GM10248 (cell line): ENCODE measurements at regions not wholly inside any gene's neighbourhood (a gene's known extent, or its start where the extent isn't known, plus 50 kb on each side); places are given as distances from the start of the nearest gene placed in this dataset.

Source experiments
- CTCF ChIA-PET: fragments of 300-600 bp; sonication (Branson Sonifier 250); formaldehyde crosslinking; extraction: SDS; loops from one replicate; lab custom pipeline; 2021; ENCODE audit warnings: antibody characterized with exemption; lab: Yijun Ruan, JAX
- POLR2A ChIA-PET: fragments of 350-650 bp; sonication (Branson Sonifier 250); formaldehyde crosslinking; extraction: SDS; loops from one replicate; lab custom pipeline; 2020; ENCODE audit warnings: antibody characterized with exemption; lab: Yijun Ruan, JAX
- DNase-seq: peaks from one replicate; pipeline ENCODE4 v3.0.0; 2012; ENCODE audit errors: extremely low spot score
- CTCF ChIP-seq: IDR thresholded peaks from 2 replicates; pipeline ENCODE4 v1.5.1; 2012; ENCODE audit warnings: mild to moderate bottlenecking, low read depth; ENCODE audit errors: extremely low read depth, missing control alignments, control extremely low read depth

- ChIA-PET POLR2A (no interaction called here), CTCF (no interaction called here)
- TF ChIP-seq CTCF = no peak
- no peak for DNase-seq
These were observed 140.6 kb upstream of the RBMY1B start for GRCh38 chrY:21370494-21370893.

DNA sequence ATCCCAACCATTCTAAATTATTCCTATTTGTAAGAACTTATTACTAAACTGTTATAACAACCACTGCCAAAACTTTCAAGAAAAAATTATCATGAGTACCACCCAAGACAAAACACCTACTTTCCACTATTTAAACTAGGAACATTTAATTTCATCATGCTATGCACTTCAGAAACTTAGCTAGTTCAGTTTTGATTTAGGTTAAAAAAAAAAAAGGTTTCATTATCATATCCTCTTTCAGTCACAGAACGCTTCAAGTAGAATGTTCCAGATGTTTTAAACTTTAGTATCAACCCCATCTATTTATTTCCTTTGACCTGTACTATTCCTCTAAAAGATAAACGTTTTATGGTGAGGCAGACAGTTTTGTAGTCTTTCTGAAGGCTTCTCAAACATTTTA is 117.0 kb upstream of the RBMY1B start:
- ChIA-PET POLR2A (no interaction called here), CTCF (no interaction called here)
- TF ChIP-seq CTCF = no peak
- DNase-seq = no peak

DNA sequence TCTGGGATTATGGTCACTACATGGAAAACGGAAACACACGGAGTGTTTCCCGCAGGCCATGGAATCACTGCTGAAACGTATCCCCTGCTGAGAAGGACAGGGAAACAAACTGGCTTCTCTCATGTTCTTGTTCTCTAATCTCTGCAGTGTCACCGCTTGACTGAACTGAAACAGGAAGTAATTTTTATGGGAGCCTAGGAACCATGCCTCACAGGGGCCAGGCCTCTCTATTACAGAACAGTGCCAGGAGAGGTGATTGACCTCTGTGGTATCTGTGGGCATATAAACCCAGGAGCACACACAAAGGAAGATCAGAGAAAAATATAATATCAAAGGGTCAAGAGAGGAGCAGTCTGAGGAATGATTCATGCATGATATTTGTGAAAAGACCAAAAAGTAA is 88.9 kb upstream of the RBMY1B start:
- ChIA-PET POLR2A (no interaction called here), CTCF (no interaction called here)
- no peak for TF ChIP-seq CTCF

DNA sequence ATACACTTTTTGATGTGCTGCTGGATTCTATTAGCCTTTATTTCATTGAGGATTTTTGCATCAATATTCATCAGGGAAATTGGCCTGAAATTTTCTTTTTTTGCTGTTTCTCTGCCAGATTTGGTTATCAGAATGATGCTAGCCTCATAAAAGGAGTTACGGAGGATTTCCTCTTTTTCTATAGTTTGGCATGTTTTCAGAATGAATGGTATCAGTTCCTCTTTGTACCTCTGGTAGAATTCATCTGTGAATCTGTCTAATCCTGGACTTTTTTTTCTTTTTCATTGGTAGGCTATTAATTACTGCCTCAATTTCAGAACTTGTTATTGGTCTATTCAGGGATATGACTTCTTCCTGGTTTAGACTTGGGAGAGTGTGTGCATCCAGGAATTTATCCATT is 70.6 kb upstream of the RBMY1B start:
- DNase-seq = no peak
- ChIA-PET CTCF (no interaction called here), POLR2A (no interaction called here)

More for the DNA sequence above, 88.9 kb upstream of the RBMY1B start:
- DNase-seq = no peak

GRCh38 chrY:21453644-21454043 is 57.5 kb upstream of the RBMY1B start:
- CTCF ChIA-PET = no interaction called here
- no peak for TF ChIP-seq CTCF
- POLR2A ChIA-PET = no interaction called here
- DNase-seq = no peak

More for the DNA sequence above, 70.6 kb upstream of the RBMY1B start:
- TF ChIP-seq CTCF = no peak

DNA sequence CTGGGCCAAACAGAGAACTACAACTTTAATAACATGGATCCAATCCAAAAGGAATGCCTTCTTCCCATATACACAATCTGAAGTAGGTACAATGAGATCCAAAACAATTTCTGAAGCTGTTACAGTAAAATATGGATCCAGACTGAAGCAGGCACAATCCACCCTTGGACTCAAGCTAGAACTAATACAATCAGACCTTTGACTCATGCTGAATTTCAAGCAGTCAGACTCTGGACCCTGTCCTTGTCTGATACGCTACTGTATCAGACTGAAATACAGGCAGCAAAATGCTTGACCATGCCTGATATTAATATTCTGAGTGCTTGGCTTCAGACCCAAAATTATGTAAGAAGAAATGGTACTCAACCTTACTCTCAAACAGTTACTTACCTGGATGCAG is 57.0 kb upstream of the RBMY1B start:
- TF ChIP-seq CTCF = no peak
- no peak for DNase-seq
- POLR2A ChIA-PET = no interaction called here
- CTCF ChIA-PET = no interaction called here

DNA sequence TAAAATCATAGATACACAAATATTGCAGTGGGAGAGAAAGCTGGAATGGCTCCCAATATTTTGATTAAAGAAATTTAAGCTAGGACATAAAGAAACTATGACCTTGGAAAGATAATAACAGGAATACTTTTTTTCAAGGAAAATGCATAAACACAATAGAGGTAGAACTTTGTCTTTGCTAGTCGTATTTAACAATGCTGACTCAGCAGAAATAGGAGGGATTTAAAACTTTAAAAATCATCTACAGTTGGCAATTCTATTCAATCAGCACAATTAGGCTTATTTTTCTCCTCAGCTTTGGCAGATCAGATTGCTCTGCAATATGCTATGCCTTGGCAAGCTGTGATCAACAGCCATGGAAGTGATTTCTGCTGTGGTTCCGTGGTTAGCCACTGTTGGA is 51.5 kb upstream of the RBMY1B start:
- no peak for DNase-seq
- no peak for TF ChIP-seq CTCF
- POLR2A ChIA-PET = no interaction called here
- CTCF ChIA-PET = interaction anchor here (1.0 to 1.2 kb wide), 2 partner anchors 9 to 13 kb away, joined by 3 read pairs; no protein-coding TSS in a partner anchor
